NT2/D1 (cell line): ENCODE measurements at regions not wholly inside any gene's neighbourhood (a gene's known extent, or its start where the extent isn't known, plus 50 kb on each side); places are given as distances from the start of the nearest gene placed in this dataset.

Source experiments
- DNase-seq: peaks from one replicate; pipeline ENCODE4 v3.0.0-alpha.2; 2011; ENCODE audit warnings: low read depth, low spot score
- H3K27me3 ChIP-seq: 2 replicates; pipeline ENCODE4 v1.6.0; 2011; ENCODE audit warnings: mild to moderate bottlenecking; ENCODE audit not compliant: insufficient read length, insufficient read depth
- H3K36me3 ChIP-seq: 2 replicates; pipeline ENCODE4 v1.6.1; 2011; ENCODE audit warnings: mild to moderate bottlenecking, low read length, mixed read lengths; ENCODE audit not compliant: insufficient read depth, insufficient read length
- H3K4me1 ChIP-seq: 2 replicates; pipeline ENCODE4 v1.5.1; 2011; ENCODE audit not compliant: insufficient read depth, insufficient read length
- H3K4me3 ChIP-seq: 2 replicates; pipeline ENCODE4 v1.5.1; 2011; ENCODE audit warnings: low read depth; ENCODE audit not compliant: insufficient read length
- H3K9ac ChIP-seq: 2 replicates; pipeline ENCODE4 v1.6.0; 2011; ENCODE audit warnings: low read depth; ENCODE audit not compliant: insufficient read length
- H3K9me3 ChIP-seq: 2 replicates; pipeline ENCODE4 v1.5.1; 2011; ENCODE audit warnings: mild to moderate bottlenecking, low read length; ENCODE audit not compliant: insufficient read depth
- SUZ12 ChIP-seq: IDR thresholded peaks from 2 replicates; pipeline ENCODE4 v1.6.1; 2011; ENCODE audit not compliant: insufficient read length, insufficient read depth; ENCODE audit errors: extremely low read depth
- YY1 ChIP-seq: IDR thresholded peaks from 2 replicates; pipeline ENCODE4 v1.6.1; 2011; ENCODE audit not compliant: insufficient read length, insufficient read depth
- ZNF274 ChIP-seq: IDR thresholded peaks from 2 replicates; pipeline ENCODE4 v1.6.1; 2011; ENCODE audit warnings: mild to moderate bottlenecking, low read depth, low read length

DNA sequence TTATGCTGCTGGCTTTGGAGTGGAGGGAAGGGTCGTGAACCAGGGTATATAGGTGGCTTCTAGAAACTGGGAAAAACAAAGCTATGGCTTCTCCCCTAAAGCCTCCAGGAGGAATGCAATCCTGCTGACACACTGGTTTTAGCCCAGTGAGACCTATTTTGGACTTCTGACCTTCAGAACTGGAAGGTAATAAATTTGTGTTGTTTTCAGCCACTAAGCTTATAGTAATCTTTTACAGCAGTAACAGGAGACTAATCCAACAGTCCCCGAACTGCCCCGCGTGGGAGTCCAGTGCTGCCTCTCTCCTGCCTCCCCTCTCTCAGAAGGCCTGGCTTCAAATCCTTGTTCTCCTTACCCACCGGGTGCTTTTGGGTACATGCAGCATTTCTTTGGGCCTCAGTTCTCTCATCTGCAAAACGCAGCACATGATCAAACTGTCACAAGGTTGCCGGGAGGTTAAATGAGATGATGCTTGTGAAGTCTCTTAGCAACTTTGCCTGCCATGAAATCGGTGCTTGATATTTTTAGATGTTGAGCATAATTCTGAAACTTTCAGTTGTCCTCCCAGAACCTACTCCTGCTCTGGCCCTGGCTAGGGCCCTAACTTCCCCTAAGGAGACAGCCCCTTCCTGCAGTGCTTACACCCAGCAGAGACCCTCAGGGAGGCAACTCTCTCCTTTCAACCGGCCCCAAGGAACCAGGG is 127.3 kb upstream of the BOD1 start:
- TF ChIP-seq YY1 (no peak), ZNF274 (no peak), SUZ12 (no peak)
- Histone ChIP-seq H3K27me3 (no peaks in the 10 kb centered on the region), H3K9ac (no peak overlapping the region), H3K4me3 (no peak overlapping the region), H3K4me1 (peaks cover 9% of the 10 kb centered on the region), H3K36me3 (no peaks in the 10 kb centered on the region), H3K9me3 (no peaks in the 10 kb centered on the region)
- DNase-seq: no peak

DNA sequence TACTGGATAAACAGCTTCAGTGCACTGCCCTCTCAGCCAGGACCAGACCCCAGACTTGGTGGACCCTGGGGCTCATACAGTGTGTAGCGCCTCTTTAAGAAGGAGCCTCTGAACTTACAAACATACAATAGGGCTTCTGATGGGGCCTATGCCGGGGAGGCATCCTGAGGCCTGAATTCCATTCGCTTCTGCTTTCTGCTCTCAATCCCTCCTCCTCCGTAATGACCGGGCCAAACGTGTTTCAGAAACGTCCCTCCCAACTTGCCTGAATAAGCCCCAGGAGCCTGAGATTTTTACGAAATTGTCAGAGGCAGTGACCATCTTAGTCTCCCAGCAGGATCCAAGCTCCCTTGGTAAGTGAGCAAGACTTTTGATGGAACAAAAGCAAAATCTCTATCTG is 128.1 kb upstream of the BOD1 start:
- no peak for DNase-seq
- Histone ChIP-seq H3K9me3 (no peaks in the 10 kb centered on the region), H3K36me3 (no peaks in the 10 kb centered on the region), H3K4me3 (no peak overlapping the region), H3K27me3 (no peaks in the 10 kb centered on the region), H3K9ac (peak overlapping the region; percentile 39), H3K4me1 (peaks cover 9% of the 10 kb centered on the region)
- no peak for TF ChIP-seq SUZ12
- no peak for TF ChIP-seq ZNF274
- TF ChIP-seq YY1: no peak

DNA sequence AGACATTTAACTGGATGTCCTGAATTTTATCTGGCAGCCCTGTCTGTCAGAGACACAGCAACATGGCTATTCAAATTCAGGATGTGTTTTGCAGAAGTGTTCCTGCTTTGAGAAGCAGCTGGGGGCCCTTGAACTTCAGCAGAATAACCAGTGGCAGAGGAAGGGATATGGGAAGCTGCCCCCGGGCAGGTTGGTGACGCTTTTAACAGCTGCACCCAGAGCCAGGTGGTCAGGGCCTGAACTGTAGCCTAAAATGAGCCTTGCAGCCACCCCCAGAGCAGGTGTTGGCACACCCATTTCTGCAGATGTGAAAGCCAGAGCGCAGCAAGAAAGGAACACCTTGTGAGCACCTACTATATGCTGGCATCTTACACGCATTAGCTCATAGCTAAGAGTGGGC is 128.7 kb upstream of the BOD1 start:
- no peak for DNase-seq
- no peaks in the 10 kb centered on the region for H3K27me3 ChIP-seq
- no peak overlapping the region for H3K4me3 ChIP-seq
- no peaks in the 10 kb centered on the region for H3K36me3 ChIP-seq
- H3K4me1 ChIP-seq: peaks cover 9% of the 10 kb centered on the region
- TF ChIP-seq ZNF274: no peak
- no peak for TF ChIP-seq SUZ12
- TF ChIP-seq YY1: no peak
- H3K9me3 ChIP-seq: no peaks in the 10 kb centered on the region
- peak overlapping the region; percentile 53 for H3K9ac ChIP-seq

DNA sequence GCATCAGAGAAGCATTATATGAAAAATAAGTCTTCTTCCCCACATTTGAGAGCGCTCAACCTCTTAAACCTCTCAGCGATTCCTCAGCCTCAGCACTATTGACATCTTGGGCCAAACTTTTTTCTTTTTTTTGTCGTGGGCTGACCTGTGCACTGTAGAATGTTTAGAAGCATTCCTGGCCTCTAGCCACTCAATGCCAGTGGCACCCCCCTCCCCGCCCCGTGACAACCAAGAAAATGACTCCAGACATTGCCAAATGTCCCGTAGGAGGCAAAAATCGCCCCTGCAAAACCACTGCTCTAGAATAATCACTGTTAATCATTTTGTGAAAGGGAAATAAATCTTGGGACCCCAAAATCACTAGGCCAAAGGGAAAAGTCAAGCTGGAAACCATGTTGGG is 129.1 kb upstream of the BOD1 start:
- no peaks in the 10 kb centered on the region for H3K9me3 ChIP-seq
- no peak overlapping the region for H3K4me3 ChIP-seq
- no peaks in the 10 kb centered on the region for H3K27me3 ChIP-seq
- H3K36me3 ChIP-seq: no peaks in the 10 kb centered on the region
- H3K9ac ChIP-seq: no peak overlapping the region
- TF ChIP-seq ZNF274 (no peak), YY1 (no peak), SUZ12 (no peak)
- no peak for DNase-seq
- H3K4me1 ChIP-seq: peaks cover 9% of the 10 kb centered on the region

DNA sequence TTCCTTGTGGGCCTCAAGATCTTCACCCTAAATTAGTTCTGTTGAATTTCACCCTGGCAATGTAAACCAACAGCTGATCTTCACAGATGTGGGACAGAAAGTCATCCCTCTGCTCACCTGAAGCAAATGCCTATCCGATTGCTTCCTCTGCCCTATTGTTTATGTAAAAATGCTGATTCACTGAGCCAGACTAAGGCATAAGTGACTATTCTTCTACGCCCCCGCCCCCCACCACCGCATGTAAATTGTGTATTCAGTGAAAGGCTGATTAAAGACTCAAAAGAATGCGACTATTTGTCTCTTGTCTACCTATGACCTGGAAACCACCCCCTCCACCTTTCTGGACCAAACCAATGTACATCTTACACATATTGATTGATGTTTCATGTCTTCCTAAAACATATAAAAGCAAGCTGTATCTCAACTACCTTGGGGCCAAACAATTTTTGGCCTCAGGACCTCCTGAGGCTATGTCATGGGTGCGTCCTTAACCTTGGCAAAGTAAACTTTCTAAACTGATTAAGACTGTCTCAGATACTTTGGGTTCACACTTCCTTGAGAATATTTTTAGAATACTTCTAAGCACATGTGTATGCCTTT is 129.7 kb upstream of the BOD1 start:
- Histone ChIP-seq H3K4me1 (peaks cover 9% of the 10 kb centered on the region), H3K9ac (no peak overlapping the region), H3K27me3 (no peaks in the 10 kb centered on the region), H3K36me3 (no peaks in the 10 kb centered on the region), H3K4me3 (no peak overlapping the region), H3K9me3 (no peaks in the 10 kb centered on the region)
- DNase-seq: no peak
- TF ChIP-seq ZNF274 (no peak), SUZ12 (no peak), YY1 (no peak)

DNA sequence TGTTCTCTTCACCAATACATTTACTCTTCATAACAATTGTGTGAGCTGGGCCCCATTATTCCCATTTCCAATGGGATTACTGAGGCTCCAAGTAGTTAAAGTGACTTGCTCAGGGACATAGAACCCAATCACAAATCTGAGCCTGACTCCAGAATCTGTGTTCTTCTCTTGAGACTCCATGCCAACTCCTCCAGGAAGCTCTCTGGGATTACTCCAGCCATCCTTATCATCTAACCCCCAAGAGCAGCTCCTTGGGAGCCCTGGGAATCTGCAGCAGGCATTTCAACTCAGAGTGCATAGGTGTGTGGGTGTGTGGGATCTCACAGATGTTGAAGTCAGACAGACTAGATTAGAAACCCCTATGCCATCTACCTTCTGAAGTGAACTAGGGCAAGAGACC is 131.4 kb upstream of the BOD1 start:
- Histone ChIP-seq H3K4me3 (no peak overlapping the region), H3K9me3 (no peaks in the 10 kb centered on the region), H3K9ac (no peak overlapping the region), H3K27me3 (no peaks in the 10 kb centered on the region), H3K4me1 (peaks cover 9% of the 10 kb centered on the region), H3K36me3 (no peaks in the 10 kb centered on the region)
- TF ChIP-seq SUZ12: no peak
- no peak for TF ChIP-seq YY1
- TF ChIP-seq ZNF274: no peak
- no peak for DNase-seq

DNA sequence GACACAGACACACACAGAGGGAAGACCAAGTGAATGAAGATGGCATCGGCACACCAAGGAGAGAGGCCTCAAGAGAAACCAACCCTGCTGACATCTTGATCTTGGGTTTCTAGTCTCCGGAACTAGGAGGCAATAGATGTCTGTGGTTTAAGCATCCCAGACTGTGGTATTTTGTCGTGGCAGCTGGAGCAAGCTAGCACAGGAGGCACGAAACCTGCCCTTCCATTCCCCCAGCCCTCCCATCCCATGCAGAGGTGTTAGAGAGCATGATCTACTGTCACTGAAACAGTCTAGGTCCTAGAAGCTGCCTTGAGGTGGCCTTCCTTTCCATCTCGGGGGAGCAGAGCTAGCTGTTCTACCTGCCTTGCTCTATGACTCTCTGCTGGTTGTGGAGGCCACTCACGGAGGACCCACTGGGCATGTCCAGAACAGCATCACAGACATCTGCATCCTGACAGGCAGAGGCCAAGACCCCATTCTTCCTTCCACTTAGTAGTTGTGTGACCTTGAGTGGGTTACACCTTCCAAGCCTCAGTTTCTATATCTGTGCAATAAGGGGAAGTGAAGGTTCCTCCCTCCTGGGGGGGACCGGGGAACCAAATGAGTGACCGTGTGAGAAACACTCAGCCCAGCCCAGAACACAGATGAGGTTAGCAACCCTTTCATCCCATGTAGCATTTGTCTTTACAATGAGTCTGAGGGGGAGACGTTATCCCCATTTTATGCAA is 134.3 kb upstream of the BOD1 start:
- TF ChIP-seq YY1 (no peak), ZNF274 (no peak), SUZ12 (no peak)
- Histone ChIP-seq H3K36me3 (no peaks in the 10 kb centered on the region), H3K9me3 (no peaks in the 10 kb centered on the region), H3K9ac (no peak overlapping the region), H3K4me3 (no peak overlapping the region), H3K4me1 (peaks cover 10% of the 10 kb centered on the region), H3K27me3 (no peaks in the 10 kb centered on the region)
- no peak for DNase-seq
